ENCODE measurements at regions not wholly inside any gene's neighbourhood (a gene's known extent, or its start where the extent isn't known, plus 50 kb on each side); places are given as distances from the start of the nearest gene placed in this dataset.

- no peak overlapping the region for H3K9ac ChIP-seq (ENCODE audit: insufficient read depth, low read length)
- no peak for TF ChIP-seq EZH2 (IDR thresholded peaks at IDR 0.05; ENCODE audit: low read length, missing control alignments)
- TF ChIP-seq CTCF (conservative IDR thresholded peaks at IDR 0.05 in 1 of 2, IDR thresholded peaks at IDR 0.05 in 1 of 2; ENCODE audit: low read depth in 1 of 2, low read length in 2 of 2) = no peak
- no peaks in the 10 kb centered on the region for H3K36me3 ChIP-seq (ENCODE audit: control insufficient read depth, insufficient read depth, low read length)
- H3K27me3 ChIP-seq (ENCODE audit: control insufficient read depth, insufficient read depth, low read length) = no peaks in the 10 kb centered on the region
- H3K9me3 ChIP-seq (ENCODE audit: control insufficient read depth, insufficient read depth, low read depth, low read length) = no peaks in the 10 kb centered on the region
- H3K4me2 ChIP-seq (ENCODE audit: extremely low read depth, insufficient read depth, low read length) = no peak overlapping the region
- no peaks in the 10 kb centered on the region for H4K20me1 ChIP-seq (ENCODE audit: control insufficient read depth, extremely low read depth, insufficient read depth, low read length)
- H2AFZ ChIP-seq (ENCODE audit: low read length) = no peak overlapping the region
- no peak for DNase-seq (ENCODE audit: low read depth in 2 of 2)
- H3K79me2 ChIP-seq (ENCODE audit: control insufficient read depth, insufficient read depth, low read length) = no peaks in the 10 kb centered on the region
- H3K4me3 ChIP-seq (replicated peaks in 1 of 4; ENCODE audit: control extremely low read depth in 1 of 4, insufficient read depth in 1 of 4, low read depth in 3 of 4, low read length in 4 of 4) = no peak overlapping the region
- no peak overlapping the region for H3K27ac ChIP-seq (ENCODE audit: insufficient read depth, low read length)
- no peaks in the 10 kb centered on the region for H3K4me1 ChIP-seq (ENCODE audit: control insufficient read depth, extremely low read depth, insufficient read depth, low read length)
Observed at GRCh38 chr15:60102748-60103147, 98.6 kb downstream of the FOXB1 start.

DNA sequence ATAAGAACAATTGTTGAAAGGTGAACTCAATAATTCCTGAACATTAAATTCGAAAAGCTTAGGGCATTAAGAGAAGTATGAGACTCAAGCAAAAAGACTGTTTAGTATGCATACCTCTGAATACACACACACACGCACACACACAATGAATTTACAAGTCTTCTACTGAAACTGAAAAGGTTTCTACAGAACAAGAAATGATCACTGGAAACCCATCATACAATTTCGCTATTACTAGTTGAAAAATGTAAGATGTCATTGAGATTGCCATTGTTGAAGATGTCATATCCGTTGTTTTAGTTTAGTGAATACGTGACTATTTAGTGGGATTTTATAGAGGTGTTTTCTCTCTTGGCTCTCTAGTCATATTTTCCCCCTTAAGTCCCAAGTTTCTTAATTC, 106.8 kb downstream of the FOXB1 start:
- no peak overlapping the region for H2AFZ ChIP-seq (ENCODE audit: low read length)
- TF ChIP-seq EZH2 (IDR thresholded peaks at IDR 0.05; ENCODE audit: low read length, missing control alignments) (no peak), CTCF (conservative IDR thresholded peaks at IDR 0.05 in 1 of 2, IDR thresholded peaks at IDR 0.05 in 1 of 2; ENCODE audit: low read depth in 1 of 2, low read length in 2 of 2) (no peak)
- DNase-seq (ENCODE audit: low read depth in 2 of 2) = no peak
- H3K27ac ChIP-seq (ENCODE audit: insufficient read depth, low read length) = no peak overlapping the region
- H3K9me3 ChIP-seq (ENCODE audit: control insufficient read depth, insufficient read depth, low read depth, low read length) = no peaks in the 10 kb centered on the region
- no peak overlapping the region for H3K4me2 ChIP-seq (ENCODE audit: extremely low read depth, insufficient read depth, low read length)
- H3K36me3 ChIP-seq (ENCODE audit: control insufficient read depth, insufficient read depth, low read length) = no peaks in the 10 kb centered on the region
- H4K20me1 ChIP-seq (ENCODE audit: control insufficient read depth, extremely low read depth, insufficient read depth, low read length) = no peaks in the 10 kb centered on the region
- no peak overlapping the region for H3K9ac ChIP-seq (ENCODE audit: insufficient read depth, low read length)
- no peak overlapping the region for H3K4me3 ChIP-seq (replicated peaks in 1 of 4; ENCODE audit: control extremely low read depth in 1 of 4, insufficient read depth in 1 of 4, low read depth in 3 of 4, low read length in 4 of 4)
- peaks cover 2% of the 10 kb centered on the region for H3K27me3 ChIP-seq (ENCODE audit: control insufficient read depth, insufficient read depth, low read length)
- H3K79me2 ChIP-seq (ENCODE audit: control insufficient read depth, insufficient read depth, low read length) = no peaks in the 10 kb centered on the region
- no peaks in the 10 kb centered on the region for H3K4me1 ChIP-seq (ENCODE audit: control insufficient read depth, extremely low read depth, insufficient read depth, low read length)

- no peaks in the 10 kb centered on the region for H3K9me3 ChIP-seq (ENCODE audit: control insufficient read depth, insufficient read depth, low read depth, low read length)
- DNase-seq (ENCODE audit: low read depth in 2 of 2) = peak; percentile 78
- H2AFZ ChIP-seq (ENCODE audit: low read length) = no peak overlapping the region
- no peak overlapping the region for H3K9ac ChIP-seq (ENCODE audit: insufficient read depth, low read length)
- no peaks in the 10 kb centered on the region for H3K79me2 ChIP-seq (ENCODE audit: control insufficient read depth, insufficient read depth, low read length)
- H3K4me1 ChIP-seq (ENCODE audit: control insufficient read depth, extremely low read depth, insufficient read depth, low read length) = no peaks in the 10 kb centered on the region
- no peak for TF ChIP-seq EZH2 (IDR thresholded peaks at IDR 0.05; ENCODE audit: low read length, missing control alignments)
- no peak for TF ChIP-seq CTCF (conservative IDR thresholded peaks at IDR 0.05 in 1 of 2, IDR thresholded peaks at IDR 0.05 in 1 of 2; ENCODE audit: low read depth in 1 of 2, low read length in 2 of 2)
- no peaks in the 10 kb centered on the region for H4K20me1 ChIP-seq (ENCODE audit: control insufficient read depth, extremely low read depth, insufficient read depth, low read length)
- no peaks in the 10 kb centered on the region for H3K36me3 ChIP-seq (ENCODE audit: control insufficient read depth, insufficient read depth, low read length)
- H3K4me3 ChIP-seq (replicated peaks in 1 of 4; ENCODE audit: control extremely low read depth in 1 of 4, insufficient read depth in 1 of 4, low read depth in 3 of 4, low read length in 4 of 4) = no peak overlapping the region
- H3K27me3 ChIP-seq (ENCODE audit: control insufficient read depth, insufficient read depth, low read length) = peaks cover 13% of the 10 kb centered on the region
- no peak overlapping the region for H3K4me2 ChIP-seq (ENCODE audit: extremely low read depth, insufficient read depth, low read length)
- H3K27ac ChIP-seq (ENCODE audit: insufficient read depth, low read length) = no peak overlapping the region
Observed at GRCh38 chr15:60115579-60116380, 111.7 kb downstream of the FOXB1 start.

Measured in fibroblast of lung (primary cell).